ENCODE measurements at regions not wholly inside any gene's neighbourhood (a gene's known extent, or its start where the extent isn't known, plus 50 kb on each side); places are given as distances from the start of the nearest gene placed in this dataset.
"Not testable (repeated sequence)": the region's sequence is repeated elsewhere in the genome, so short reads cannot be mapped to it uniquely, and the experiment has no call there.

DNA sequence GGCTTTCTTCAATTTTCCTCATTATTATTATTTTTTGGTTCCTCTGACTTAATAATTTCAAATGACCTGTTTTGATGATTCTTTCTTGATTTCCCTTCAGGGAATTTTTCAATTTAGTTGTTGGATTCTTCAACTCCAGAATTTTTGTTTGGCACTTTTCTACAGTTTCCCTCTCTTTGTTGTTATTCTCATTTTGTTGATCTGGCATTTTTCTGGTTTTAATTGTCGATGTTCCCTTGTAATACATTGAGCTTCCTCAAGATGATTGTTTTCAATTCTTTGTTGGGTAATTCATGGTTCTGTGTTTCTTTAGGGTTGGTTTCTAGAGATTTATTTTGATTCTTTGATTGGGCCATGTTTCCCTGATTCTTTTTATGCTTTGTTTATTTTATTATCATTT lies 67.8 kb upstream of the DNAJC1 start:
- no peak for DNase-seq

DNA sequence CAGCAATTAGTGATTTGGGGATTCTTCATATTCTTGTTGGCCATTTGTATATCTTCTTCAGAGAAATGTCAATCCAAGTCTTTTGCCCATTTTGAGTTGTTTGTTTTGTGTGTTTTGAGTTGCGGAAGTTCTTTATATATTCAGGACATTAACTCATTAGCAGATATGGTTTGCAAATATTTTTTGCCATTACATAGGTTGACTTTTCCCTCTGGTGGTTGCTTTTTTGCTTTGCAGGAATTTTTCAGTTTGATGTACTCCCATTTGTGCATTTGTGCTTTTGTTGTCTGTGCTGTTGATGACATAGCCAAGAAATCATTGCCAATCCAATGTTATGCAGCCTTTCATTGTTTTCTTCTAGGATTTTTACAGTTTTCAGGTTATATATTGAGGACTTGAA lies 63.6 kb upstream of the DNAJC1 start:
- no peak for DNase-seq

DNA sequence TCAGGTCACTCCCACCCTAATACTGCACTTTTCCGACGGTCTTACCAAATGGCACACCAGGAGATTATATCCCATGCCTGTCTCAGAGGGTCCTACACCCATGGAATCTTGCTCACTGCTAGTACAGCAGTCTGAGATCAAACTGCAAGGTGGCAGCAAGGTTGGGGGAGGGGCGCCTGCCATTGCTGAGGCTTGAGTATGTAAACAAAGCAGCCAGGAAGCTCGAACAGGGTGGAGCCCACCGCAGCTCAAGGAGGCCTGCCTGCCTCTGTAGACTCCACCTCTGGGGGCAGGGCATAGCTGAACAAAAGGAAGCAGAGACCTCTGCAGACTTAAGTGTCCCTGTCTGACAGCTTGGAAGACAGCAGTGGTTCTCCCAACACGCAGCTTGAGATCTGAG lies 57.5 kb upstream of the DNAJC1 start:
- DNase-seq = not testable (repeated sequence)

DNA sequence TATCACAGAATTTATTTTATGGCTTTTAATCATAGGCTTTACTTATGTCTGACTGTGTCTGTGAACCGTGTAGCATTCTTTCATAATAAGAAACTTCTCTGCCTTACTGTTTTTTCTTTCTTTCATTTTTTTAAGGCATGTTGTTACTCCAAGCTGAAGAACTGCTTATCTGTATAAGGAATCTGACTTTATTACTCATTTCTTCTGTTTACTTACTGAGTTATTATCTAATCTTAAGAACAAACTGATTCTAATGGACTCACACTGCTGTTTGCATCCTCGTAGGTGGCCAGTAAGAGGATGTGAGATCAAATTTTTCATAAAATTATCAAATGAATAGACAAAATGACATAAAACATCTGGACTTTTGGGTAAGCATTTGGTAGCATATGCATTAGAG lies 54.7 kb upstream of the DNAJC1 start:
- DNase-seq = no peak

DNA sequence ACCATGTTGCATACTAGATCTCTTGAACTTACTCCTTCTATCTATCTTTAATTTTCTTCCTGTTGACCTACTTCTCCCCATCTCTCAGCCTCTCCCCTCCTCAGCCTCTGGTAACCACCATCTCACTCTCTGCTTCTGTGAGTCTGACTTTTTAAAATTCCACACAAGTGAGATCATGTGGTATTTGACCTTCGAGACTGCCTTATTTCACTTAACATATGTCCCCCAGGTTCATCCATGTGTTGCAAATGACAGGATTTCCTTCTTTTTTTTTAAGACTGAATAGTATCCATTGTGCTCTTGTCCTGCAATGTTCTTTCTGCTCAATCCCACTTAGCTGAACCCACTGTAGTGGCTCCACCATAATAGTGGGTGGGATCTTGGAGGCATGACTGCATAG lies 51.4 kb upstream of the DNAJC1 start:
- no peak for DNase-seq

All from hematopoietic multipotent progenitor cell treated with erythropoietin and hydrocortisone succinate and interleukin-3 and kit ligand, for 8 days (in vitro differentiated cells).